ENCODE measurements at regions not wholly inside any gene's neighbourhood (a gene's known extent, or its start where the extent isn't known, plus 50 kb on each side); places are given as distances from the start of the nearest gene placed in this dataset.

- no peak overlapping the region for H3K27ac ChIP-seq (replicated peaks)
- H3K4me1 ChIP-seq: peaks cover 18% of the 10 kb centered on the region
- H3K27me3 ChIP-seq (ENCODE audit: low read depth): peaks cover 6% of the 10 kb centered on the region
- H3K4me3 ChIP-seq: no peak overlapping the region
- H3K36me3 ChIP-seq: no peaks in the 10 kb centered on the region
- H3K9me3 ChIP-seq (replicated peaks): no peaks in the 10 kb centered on the region
- no peak for TF ChIP-seq CTCF (IDR thresholded peaks at IDR 0.05; ENCODE audit: borderline replicate concordance)
- intact Hi-C loops (cut with micrococcal nuclease): no loop called here
- DNase-seq: no peak
Measured at GRCh38 chr2:120897399-120897798, 161.7 kb downstream of the GLI2 start.

GRCh38 chr2:120898496-120898895 lies 162.8 kb downstream of the GLI2 start:
- intact Hi-C loops (cut with micrococcal nuclease): no loop called here
- no peaks in the 10 kb centered on the region for H3K36me3 ChIP-seq
- no peak for TF ChIP-seq CTCF (IDR thresholded peaks at IDR 0.05; ENCODE audit: borderline replicate concordance)

GRCh38 chr2:120898961-120899750 lies 163.5 kb downstream of the GLI2 start:
- no peak for DNase-seq
- no peak for TF ChIP-seq CTCF (IDR thresholded peaks at IDR 0.05; ENCODE audit: borderline replicate concordance)
- H3K4me1 ChIP-seq: peaks cover 2% of the 10 kb centered on the region
- no peaks in the 10 kb centered on the region for H3K9me3 ChIP-seq (replicated peaks)
- no peak overlapping the region for H3K27ac ChIP-seq (replicated peaks)
- H3K36me3 ChIP-seq: no peaks in the 10 kb centered on the region
- H3K4me3 ChIP-seq: no peak overlapping the region
- intact Hi-C loops (cut with micrococcal nuclease): no loop called here
- H3K27me3 ChIP-seq (ENCODE audit: low read depth): peaks cover 16% of the 10 kb centered on the region

More at GRCh38 chr2:120898496-120898895, 162.8 kb downstream of the GLI2 start:
- Histone ChIP-seq H3K9me3 (replicated peaks) (no peaks in the 10 kb centered on the region), H3K27me3 (ENCODE audit: low read depth) (peaks cover 15% of the 10 kb centered on the region), H3K4me3 (no peak overlapping the region), H3K27ac (replicated peaks) (no peak overlapping the region), H3K4me1 (peaks cover 8% of the 10 kb centered on the region)
- DNase-seq: no peak

GRCh38 chr2:120899771-120900170 lies 164.1 kb downstream of the GLI2 start:
- no peak overlapping the region for H3K27ac ChIP-seq (replicated peaks)
- no peak for TF ChIP-seq CTCF (IDR thresholded peaks at IDR 0.05; ENCODE audit: borderline replicate concordance)
- intact Hi-C loops (cut with micrococcal nuclease): no loop called here

GRCh38 chr2:120901201-120901600 lies 165.5 kb downstream of the GLI2 start:
- H3K27me3 ChIP-seq (ENCODE audit: low read depth): peaks cover 16% of the 10 kb centered on the region
- H3K9me3 ChIP-seq (replicated peaks): no peaks in the 10 kb centered on the region
- no peak overlapping the region for H3K27ac ChIP-seq (replicated peaks)
- intact Hi-C loops (cut with micrococcal nuclease): no loop called here
- no peak for TF ChIP-seq CTCF (IDR thresholded peaks at IDR 0.05; ENCODE audit: borderline replicate concordance)
- DNase-seq: peak; percentile 10
- peaks cover 13% of the 10 kb centered on the region for H3K4me1 ChIP-seq
- no peak overlapping the region for H3K4me3 ChIP-seq
- no peaks in the 10 kb centered on the region for H3K36me3 ChIP-seq

More at GRCh38 chr2:120899771-120900170, 164.1 kb downstream of the GLI2 start:
- DNase-seq: no peak
- Histone ChIP-seq H3K27me3 (ENCODE audit: low read depth) (peaks cover 16% of the 10 kb centered on the region), H3K4me3 (no peak overlapping the region), H3K36me3 (no peaks in the 10 kb centered on the region), H3K4me1 (peaks cover 6% of the 10 kb centered on the region), H3K9me3 (replicated peaks) (no peaks in the 10 kb centered on the region)

All from left ventricle myocardium inferior (tissue), 1 donor.